ENCODE measurements at regions not wholly inside any gene's neighbourhood (a gene's known extent, or its start where the extent isn't known, plus 50 kb on each side); places are given as distances from the start of the nearest gene placed in this dataset.

DNA sequence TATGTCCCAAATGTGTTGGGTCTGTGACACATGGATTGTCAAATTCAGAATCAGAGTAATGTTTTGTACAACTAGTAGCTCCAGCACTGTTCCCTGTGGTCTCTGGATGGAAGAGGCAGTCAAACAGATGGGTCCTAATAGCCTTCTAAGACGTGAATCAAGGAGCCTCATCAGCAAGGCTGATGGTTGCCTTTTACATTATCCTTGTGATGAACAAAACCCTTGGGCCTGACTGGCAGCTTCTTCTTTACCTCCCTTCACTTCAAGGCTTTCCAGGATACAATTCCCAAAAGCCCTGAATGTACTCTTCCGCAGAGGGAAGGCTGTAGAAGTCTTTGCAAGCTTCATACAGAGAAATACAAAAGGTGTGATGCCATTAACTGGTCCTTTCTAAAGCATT, 633.3 kb downstream of the USP25 start:
- no peak for TF ChIP-seq POLR2A (IDR thresholded peaks at IDR 0.05)
- TF ChIP-seq, protein P1, sequence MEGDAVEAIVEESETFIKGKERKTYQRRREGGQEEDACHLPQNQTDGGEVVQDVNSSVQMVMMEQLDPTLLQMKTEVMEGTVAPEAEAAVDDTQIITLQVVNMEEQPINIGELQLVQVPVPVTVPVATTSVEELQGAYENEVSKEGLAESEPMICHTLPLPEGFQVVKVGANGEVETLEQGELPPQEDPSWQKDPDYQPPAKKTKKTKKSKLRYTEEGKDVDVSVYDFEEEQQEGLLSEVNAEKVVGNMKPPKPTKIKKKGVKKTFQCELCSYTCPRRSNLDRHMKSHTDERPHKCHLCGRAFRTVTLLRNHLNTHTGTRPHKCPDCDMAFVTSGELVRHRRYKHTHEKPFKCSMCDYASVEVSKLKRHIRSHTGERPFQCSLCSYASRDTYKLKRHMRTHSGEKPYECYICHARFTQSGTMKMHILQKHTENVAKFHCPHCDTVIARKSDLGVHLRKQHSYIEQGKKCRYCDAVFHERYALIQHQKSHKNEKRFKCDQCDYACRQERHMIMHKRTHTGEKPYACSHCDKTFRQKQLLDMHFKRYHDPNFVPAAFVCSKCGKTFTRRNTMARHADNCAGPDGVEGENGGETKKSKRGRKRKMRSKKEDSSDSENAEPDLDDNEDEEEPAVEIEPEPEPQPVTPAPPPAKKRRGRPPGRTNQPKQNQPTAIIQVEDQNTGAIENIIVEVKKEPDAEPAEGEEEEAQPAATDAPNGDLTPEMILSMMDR (IDR thresholded peaks at IDR 0.05) = no peak
